Pancreas (tissue), 10 donors: ENCODE measurements at regions not wholly inside any gene's neighbourhood (a gene's known extent, or its start where the extent isn't known, plus 50 kb on each side); places are given as distances from the start of the nearest gene placed in this dataset.
"Not testable (repeated sequence)": the region's sequence is repeated elsewhere in the genome, so short reads cannot be mapped to it uniquely, and the experiment has no call there.

Experiments
- ATAC-seq, 4 donors: fragments of 200-7000 bp; cut with Tn5 transposase; one replicate each; pipeline versions ENCODE4 v1.8.0 to v1.9.1; 2020; ENCODE audit warnings: mild to moderate bottlenecking in 4 of 4, moderate library complexity in 4 of 4
- DNase-seq, 6 donors: peaks; one replicate each; pipeline ENCODE4 v3.0.0-alpha.2; 2020
- FAIRE-seq: peaks from 2 replicates; lab custom pipeline; 2012; peaks lifted over from hg19 to GRCh38; lab: Jason Lieb, UNC
- H3K27ac ChIP-seq, 4 donors: fragments of 200-600 bp; sonication (generic); 1 replicate in 3 of 4; 2 replicates in 1 of 4; pipeline versions ENCODE4 v1.5.0 to v1.8.0; 2020
- H3K27me3 ChIP-seq, 4 donors: fragments of 200-600 bp; one replicate each; pipeline ENCODE4 v1.8.0; 2021
- H3K36me3 ChIP-seq, 3 donors: fragments of 200-600 bp; sonication (generic) in 1 of 3; one replicate each; pipeline versions ENCODE4 v1.5.0 to v1.8.0; 2020 to 2021
- H3K4me1 ChIP-seq, 3 donors: fragments of 200-600 bp; one replicate each; pipeline ENCODE4 v1.8.0; 2021
- H3K4me3 ChIP-seq, 4 donors: fragments of 200-600 bp; sonication (generic) in 2 of 4; one replicate each; pipeline versions ENCODE4 v1.5.0 to v1.8.0; 2020 to 2021
- H3K9me3 ChIP-seq, 4 donors: fragments of 200-600 bp; one replicate each; pipeline ENCODE4 v1.8.0; 2021
- WGBS, 2 donors: extraction: QIAGEN DNeasy Blood & Tissue Kit; methylation state at CpG; one replicate each; pipeline ENCODE4 v1.1.7; 2013; 5-methylcytosine and 5-hydroxymethylcytosine counted together
- intact Hi-C, 3 donors: fragments of 100-400 bp; cut with DNase I; formaldehyde crosslinking; loops; one replicate each; pipeline versions ENCODE4 v1.11.1 to v1.14.2; 2022
- TF ChIP-seq, protein P1 (sequence below), 4 donors: fragments of 200-600 bp; sonication (generic) in 3 of 4; IDR thresholded peaks; one replicate each; pipeline versions ENCODE4 v1.5.0 to v1.8.0; 2021; ENCODE audit warnings: antibody characterized with exemption in 4 of 4
- donor health status: healthy with polysubstance abuse.
- donor health status: DM: no; HTN: no; CAD: no; lungs with moderate emphysema.
- donor health status: DM: no; HTN: no; CAD: no.
- donor health status: control.
- donor health status: control.
- donor health status: Bipolar disorder and iron deficiency.
- donor health status: DM: yes; HTN: yes; CAD: no.
- donor health status: DM: no; HTN: no; CAD: no.
- donor health status: DM: no; HTN: no; CAD: no.
- donor health status: DM: yes; HTN: yes; CAD: no.

DNA sequence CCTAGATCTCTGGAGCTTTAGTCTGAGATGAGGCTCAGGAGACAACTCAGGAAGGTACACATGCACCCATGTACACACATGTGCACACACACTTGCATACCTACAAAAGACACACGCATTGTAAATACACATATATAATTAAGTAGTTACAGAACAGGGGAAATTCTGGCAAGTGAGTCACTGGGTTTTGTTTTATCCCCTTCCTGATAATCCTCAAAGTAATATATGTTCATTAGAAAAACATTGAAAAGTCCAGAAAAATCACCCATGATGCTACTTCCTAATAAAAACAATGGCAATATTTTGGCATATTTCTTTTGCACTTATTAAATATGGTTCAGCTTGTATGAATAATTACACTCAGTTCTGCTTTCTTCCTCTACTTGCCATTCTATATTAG lies 115.3 kb upstream of the ECI2 start:
- no peaks in the 10 kb centered on the region for H3K36me3 ChIP-seq

DNA sequence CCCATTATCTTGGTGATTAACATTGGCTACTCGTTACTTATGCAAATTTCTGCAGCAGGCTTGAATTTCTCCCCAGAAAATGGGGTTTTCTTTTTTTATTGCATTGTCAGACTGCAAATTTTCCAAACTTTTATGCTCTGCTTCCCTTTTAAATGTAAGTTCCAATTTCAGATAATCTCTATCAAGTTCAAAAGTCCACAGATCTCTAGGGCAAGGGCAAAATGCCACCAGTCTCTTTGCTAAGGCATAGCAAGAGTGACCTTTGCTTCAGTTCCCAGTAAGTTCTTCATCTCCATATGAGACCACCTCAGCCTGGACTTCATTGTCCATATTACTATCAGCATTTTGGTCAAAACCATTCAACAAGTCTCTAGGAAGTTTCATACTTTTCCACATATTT lies 108.5 kb upstream of the ECI2 start:
- DNase-seq, H3K4me1 ChIP-seq, ATAC-seq, H3K9me3 ChIP-seq, H3K36me3 ChIP-seq, FAIRE-seq, intact Hi-C loops, H3K27ac ChIP-seq, H3K27me3 ChIP-seq, H3K4me3 ChIP-seq: not testable (repeated sequence)
- WGBS, 2 donors = 83 to 96% methylated on average over 1 of the region's 1 CpG

More for the DNA sequence above, 115.3 kb upstream of the ECI2 start:
- no peaks in the 10 kb centered on the region for H3K9me3 ChIP-seq
- no peak for ATAC-seq
- peaks cover 4 to 6% (median 5%) of the 10 kb centered on the region in 3 donors for H3K4me1 ChIP-seq
- no peak for FAIRE-seq
- H3K27me3 ChIP-seq = no peaks in the 10 kb centered on the region
- H3K27ac ChIP-seq = no peak overlapping the region
- no peak for DNase-seq
- intact Hi-C loops = no loop called here
- TF ChIP-seq, protein P1, sequence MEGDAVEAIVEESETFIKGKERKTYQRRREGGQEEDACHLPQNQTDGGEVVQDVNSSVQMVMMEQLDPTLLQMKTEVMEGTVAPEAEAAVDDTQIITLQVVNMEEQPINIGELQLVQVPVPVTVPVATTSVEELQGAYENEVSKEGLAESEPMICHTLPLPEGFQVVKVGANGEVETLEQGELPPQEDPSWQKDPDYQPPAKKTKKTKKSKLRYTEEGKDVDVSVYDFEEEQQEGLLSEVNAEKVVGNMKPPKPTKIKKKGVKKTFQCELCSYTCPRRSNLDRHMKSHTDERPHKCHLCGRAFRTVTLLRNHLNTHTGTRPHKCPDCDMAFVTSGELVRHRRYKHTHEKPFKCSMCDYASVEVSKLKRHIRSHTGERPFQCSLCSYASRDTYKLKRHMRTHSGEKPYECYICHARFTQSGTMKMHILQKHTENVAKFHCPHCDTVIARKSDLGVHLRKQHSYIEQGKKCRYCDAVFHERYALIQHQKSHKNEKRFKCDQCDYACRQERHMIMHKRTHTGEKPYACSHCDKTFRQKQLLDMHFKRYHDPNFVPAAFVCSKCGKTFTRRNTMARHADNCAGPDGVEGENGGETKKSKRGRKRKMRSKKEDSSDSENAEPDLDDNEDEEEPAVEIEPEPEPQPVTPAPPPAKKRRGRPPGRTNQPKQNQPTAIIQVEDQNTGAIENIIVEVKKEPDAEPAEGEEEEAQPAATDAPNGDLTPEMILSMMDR (IDR thresholded peaks at IDR 0.05) = no peak
- 88 to 97% methylated on average over 1 of the region's 1 CpG for WGBS, 2 donors
- no peak overlapping the region for H3K4me3 ChIP-seq

DNA sequence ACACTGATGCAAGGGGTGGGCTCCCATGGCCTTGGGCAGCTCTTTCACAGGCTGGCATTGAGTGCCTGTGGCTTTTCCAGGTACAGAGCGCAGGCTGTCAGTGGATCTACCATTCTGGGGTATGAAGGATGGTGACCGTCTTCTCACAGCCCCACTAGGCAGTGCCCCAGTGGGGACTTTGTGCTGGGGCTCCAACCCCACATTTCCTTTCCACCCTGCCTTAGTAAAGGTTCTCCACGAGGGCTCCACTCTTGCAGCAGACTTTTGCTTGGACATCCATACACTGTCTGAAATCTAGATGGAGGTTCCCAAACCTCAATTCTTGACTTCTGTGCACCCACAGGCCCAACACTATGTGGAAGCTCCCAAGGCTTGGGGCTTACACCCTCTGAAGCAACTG lies 107.9 kb upstream of the ECI2 start:
- WGBS, 2 donors = 85 to 94% methylated on average over 3 of the region's 3 CpGs
- Histone ChIP-seq H3K36me3 (no peaks in the 10 kb centered on the region), H3K27ac (no peak overlapping the region), H3K4me1 (no peaks in the 10 kb centered on the region), H3K4me3 (no peak overlapping the region), H3K9me3 (no peaks in the 10 kb centered on the region), H3K27me3 (no peaks in the 10 kb centered on the region)
- no peak for FAIRE-seq
- intact Hi-C loops = no loop called here
- no peak for DNase-seq
- no peak for ATAC-seq
- TF ChIP-seq, protein P1 (IDR thresholded peaks at IDR 0.05) = no peak

DNA sequence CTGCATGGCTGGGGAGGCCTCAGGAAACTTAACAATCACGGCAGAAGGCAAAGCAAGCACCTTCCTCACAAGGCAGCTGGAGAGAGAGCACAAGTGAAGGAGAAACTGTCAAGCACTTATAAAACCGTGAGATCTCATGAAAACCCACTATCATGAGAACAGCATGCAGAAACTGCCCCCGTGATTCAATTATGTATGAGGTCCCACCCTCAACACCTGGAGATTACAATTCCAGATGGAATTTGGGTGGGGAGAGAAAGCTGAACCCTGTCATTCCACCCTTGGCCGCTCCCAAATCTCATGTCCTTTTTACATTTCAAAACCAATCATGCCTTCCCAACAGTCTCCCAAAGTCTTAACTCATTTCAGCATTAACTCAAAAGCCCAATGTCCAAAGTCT lies 107.2 kb upstream of the ECI2 start:
- ATAC-seq (no peak), DNase-seq (no peak), FAIRE-seq (no peak)
- Histone ChIP-seq H3K4me3 (no peak overlapping the region), H3K27ac (no peak overlapping the region), H3K9me3 (no peaks in the 10 kb centered on the region), H3K27me3 (no peaks in the 10 kb centered on the region), H3K4me1 (no peaks in the 10 kb centered on the region), H3K36me3 (no peaks in the 10 kb centered on the region)
- TF ChIP-seq, protein P1 (IDR thresholded peaks at IDR 0.05) = no peak
- intact Hi-C loops = no loop called here
- 81 to 91% methylated on average over 4 of the region's 4 CpGs for WGBS, 2 donors

DNA sequence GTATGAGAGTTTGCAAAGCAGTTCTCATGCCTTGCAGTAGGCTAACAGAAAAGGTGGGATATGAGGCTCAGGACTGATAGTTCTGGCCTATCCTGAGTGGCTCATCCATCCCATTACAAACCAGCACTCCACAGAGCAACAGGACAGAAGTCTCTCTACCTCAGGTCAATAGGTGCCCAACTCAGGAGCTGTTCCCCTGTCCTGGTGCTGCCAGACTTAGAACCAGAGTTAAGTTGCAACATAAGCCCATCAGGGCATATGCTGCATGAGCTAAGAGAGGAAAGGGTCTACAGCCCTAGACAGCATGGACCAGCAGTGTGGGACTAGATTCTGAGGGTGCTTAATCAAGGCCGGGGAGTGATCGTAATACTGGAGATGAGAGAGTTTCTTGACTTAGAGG lies 104.8 kb upstream of the ECI2 start:
- intact Hi-C loops = no loop called here
- Histone ChIP-seq H3K27me3 (no peaks in the 10 kb centered on the region), H3K27ac (no peak overlapping the region), H3K4me3 (no peak overlapping the region), H3K4me1 (no peaks in the 10 kb centered on the region), H3K36me3 (no peaks in the 10 kb centered on the region), H3K9me3 (no peaks in the 10 kb centered on the region)
- FAIRE-seq (no peak), ATAC-seq (no peak), DNase-seq (no peak)
- TF ChIP-seq, protein P1 (IDR thresholded peaks at IDR 0.05) = no peak
- WGBS, 2 donors = 94 to 100% methylated on average over 2 of the region's 2 CpGs
